ENCODE measurements at regions not wholly inside any gene's neighbourhood (a gene's known extent, or its start where the extent isn't known, plus 50 kb on each side); places are given as distances from the start of the nearest gene placed in this dataset.
"Not testable (repeated sequence)": the region's sequence is repeated elsewhere in the genome, so short reads cannot be mapped to it uniquely, and the experiment has no call there.

DNA sequence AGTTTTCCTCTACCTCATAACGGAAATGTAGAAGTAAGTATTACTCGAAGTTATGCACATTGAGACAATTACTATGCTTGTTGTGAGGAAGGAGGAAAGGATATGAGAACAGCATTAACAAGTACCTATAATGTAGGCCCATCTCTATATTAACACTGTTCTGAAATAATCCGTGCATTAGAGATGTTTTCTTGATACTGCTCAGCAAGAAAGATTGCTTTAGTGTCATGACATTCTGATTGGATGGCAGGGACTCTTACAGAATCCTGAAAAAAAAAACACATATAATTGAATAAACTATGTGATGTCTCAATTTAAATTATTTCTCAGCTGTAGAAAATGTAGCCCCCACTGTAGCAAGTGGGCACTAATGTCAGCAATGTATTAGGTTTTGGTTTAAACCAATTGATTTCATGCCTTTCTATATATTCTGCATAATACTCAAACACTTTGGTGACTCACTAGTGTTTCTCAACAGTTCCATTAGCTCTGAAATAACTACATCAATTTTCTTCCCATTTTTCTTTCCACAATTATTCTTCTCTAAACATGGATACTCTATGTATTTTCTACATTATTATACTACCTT lies 598.3 kb upstream of the BCHE start:
- DNase-seq, result no peak

- DNase-seq, result no peak
Measured at GRCh38 chr3:166433060-166433459, 595.8 kb upstream of the BCHE start.

DNA sequence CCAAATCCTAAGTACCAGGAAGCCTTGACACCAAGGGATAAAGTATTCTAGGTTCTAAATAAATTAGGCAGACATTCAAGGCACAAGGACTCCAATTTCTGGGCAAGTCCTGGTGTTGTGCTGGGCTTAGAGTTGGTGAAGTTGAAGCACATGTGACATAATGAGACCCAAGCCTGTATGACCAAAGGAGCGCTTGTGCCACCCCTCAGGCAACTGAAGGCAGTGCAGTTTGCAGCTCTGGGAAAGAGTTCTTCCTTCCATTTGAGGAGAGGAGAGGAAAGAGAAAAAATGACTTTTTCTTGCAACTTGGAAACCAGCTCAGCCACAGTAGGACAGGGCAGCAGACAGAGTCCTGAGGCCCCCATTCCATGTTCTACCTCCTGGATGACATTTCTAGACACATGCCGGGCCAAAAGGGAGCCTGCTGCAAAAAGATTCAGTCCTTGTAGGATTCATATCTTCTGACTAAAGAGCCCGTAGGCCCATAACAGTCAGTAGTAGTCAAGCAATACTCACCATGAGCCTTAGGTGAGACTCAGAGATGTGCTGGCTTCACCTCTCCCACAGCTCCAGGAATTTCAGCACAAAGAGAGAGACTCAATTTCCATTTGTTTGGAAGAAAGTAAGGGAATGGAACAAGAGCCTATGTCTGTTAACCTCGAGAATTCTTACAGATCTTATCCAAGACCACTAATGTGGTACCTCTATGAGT lies 588.8 kb upstream of the BCHE start:
- no peak for DNase-seq

GRCh38 chr3:166425021-166425420 lies 587.8 kb upstream of the BCHE start:
- no peak for DNase-seq

DNA sequence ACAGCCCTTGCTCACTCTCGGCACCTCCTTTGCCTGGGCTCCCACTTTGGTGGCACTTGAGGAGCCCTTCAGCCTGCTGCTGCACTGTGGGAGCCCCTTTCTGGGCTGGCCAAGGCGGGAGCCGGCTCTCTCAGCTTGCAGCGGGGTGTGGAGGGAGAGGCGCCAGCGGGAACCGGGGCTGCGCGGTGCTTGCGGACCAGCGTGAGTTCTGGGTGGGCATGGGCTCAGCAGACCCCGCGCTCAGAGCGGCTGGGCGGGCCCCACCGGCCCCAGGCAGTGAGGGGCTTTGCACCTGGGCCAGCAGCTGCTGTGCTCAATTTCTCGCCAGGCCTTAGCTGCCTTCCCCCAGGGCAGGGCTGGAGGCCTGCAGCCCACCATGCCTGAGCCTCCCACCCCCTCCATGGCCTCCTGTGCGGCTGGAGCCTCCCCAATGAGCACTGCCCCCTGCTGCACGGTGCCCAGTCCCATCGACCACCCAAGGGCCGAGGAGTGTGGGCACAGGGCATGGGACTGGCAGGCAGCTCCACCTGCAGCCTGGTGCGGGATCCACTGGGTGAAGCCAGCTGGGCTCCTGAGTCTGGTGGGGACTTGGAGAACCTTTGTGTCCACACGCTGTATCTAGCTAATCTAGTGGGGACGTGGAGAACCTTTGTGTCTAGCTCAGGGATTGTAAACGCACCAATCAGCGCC lies 586.7 kb upstream of the BCHE start:
- not testable (repeated sequence) for DNase-seq

- no peak for DNase-seq
Measured at GRCh38 chr3:166422556-166422955, 585.3 kb upstream of the BCHE start.

DNA sequence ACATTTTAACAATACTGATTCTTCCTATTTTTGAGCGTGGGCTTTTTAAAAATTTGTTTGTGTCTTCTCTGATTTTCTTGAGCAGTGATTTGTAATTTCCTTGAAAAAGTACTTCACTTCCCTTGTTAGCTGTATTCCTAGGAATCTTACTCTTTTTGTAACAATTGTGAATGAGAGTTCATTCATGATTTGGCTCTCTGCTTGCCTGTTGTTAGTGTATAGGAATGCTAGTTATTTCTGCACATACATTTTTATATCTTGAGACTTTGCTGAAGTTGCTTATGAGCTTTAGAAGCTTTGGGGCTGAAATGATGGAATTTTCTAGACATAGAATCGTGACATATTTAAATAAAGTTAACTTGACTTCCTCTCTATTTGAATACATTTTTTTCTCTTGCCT lies 582.8 kb upstream of the BCHE start:
- no peak for DNase-seq

GRCh38 chr3:166405896-166406295 lies 568.7 kb upstream of the BCHE start:
- no peak for DNase-seq

- no peak for DNase-seq
Measured at GRCh38 chr3:166405465-166405864, 568.2 kb upstream of the BCHE start.

DNA sequence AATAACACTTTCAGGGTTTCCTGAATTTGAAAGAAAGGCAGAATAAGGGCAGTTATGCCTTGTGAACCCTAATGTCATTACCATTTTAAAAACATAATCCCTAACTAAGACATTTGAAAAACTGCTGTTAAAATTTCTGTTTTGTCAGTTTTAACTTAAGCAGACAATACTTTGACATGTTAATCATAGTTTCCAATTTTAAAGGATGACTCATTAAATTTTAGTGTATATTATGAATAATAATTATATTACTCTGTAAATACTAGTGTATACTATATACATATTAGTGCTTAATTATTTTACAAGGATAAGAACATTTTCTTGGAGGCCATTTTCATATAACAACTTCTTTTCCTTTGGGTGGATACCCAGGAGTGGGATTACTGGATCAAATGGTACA lies 553.1 kb upstream of the BCHE start:
- DNase-seq, result no peak

DNA sequence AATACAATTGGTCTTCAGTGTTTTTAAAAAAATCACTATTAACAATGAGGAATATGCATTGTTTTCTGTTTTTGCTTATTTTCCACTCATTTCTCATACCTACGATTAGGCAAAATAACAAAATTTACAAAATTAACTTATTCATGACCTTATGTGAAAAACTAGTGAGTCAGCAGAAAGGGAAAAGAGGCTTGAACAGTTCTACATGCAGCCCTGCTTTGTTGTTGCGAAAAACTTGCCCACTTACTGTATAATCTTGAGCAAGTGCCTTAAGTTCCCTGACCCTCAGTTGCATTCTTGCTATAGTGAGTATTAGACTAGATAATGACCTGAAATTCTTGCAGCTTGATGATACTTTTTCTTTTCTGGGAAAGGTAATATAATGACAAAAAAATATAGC lies 551.1 kb upstream of the BCHE start:
- no peak for DNase-seq

- DNase-seq, result no peak
Measured at GRCh38 chr3:166372571-166373106, 535.4 kb upstream of the BCHE start.

DNA sequence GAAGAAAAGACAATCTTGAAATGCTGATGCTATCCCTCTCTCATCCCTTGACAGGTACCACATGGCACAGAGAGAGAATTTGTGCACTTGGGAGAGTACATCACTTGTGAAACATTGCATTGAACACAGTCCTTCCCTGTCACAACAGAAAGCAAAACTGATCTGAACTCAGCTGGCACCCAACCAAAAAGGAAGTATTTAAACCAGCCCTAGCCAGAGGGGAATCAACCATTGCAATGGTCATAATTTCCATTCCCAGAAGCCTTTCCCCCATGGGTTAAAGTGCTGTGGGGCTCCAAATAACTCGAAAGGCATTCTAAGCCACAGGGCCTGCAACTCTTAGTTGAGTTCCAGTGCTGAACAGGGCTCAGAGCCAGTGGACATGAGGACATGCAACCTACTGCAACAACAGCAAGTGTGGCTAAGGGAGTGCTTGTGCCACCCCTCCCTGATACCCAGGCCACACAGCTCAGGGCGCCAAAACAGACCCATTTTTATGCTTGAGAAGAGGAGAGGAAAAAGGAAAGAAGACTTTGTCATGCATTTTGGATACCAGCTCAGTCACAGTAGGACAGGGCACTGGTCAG lies 530.8 kb upstream of the BCHE start:
- DNase-seq, result no peak

DNA sequence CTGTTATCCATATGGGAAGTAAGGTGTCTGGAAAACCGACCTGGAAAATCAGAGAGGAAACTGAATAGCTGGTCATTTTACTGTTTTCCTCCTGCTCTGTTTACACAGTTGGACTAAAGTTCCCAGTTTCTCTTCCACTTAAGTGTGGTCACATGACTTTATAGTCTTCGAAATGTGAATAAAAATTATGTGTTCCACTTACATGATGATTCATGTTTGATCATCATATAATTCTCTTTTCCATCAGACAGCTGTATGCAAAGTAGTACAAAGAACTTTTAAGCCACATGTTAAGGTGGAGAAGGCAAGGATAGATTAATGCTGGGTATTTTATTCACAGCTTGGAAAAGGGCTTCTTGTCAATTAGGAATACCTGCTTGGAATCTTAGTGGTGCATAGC lies 525.5 kb upstream of the BCHE start:
- no peak for DNase-seq

DNA sequence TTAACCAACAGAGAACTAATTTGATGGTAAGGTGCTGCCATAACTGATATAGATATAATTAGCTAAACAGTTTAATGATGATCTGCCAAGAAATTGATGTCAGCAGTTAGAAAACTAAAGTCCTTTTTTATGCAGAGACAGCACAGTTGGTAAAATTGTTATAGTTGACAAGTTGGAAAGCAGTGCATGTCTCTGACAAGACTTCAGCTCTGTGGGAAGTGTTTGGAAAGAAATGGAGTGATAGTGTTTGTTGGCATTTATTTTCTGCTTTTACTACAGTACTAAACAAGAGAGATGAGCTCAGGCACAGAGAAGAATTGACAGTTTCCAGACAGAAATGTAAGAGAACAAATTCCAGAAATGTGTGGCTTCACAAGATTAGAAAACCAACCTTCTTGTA lies 523.5 kb upstream of the BCHE start:
- DNase-seq, result no peak

GRCh38 chr3:166351461-166351860 lies 514.2 kb upstream of the BCHE start:
- no peak for DNase-seq

- no peak for DNase-seq
Measured at GRCh38 chr3:166340604-166341266, 503.5 kb upstream of the BCHE start.

DNA sequence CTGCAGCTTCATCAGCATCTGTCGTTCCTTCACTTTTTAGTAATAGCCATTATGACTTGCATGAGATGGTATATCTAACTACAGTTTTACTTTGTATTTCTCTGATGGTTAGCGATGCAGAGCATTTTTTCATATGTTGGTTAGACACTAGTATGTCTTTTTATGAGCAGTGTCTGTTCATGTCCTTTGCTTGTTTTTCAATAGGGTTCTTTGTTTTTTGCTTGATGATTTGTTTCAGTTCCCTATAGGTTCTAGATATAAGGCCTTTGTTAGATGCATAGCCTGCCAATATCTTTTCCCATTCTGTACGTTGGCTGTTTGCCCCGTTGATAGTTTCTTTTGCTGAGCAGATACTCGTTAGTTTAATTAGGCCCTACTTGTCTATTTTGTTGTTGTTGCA lies 487.2 kb upstream of the BCHE start:
- DNase-seq, result no peak

- no peak for DNase-seq
Measured at GRCh38 chr3:166322391-166322790, 485.2 kb upstream of the BCHE start.

- DNase-seq, result no peak
Measured at GRCh38 chr3:166307756-166308350, 470.6 kb upstream of the BCHE start.

DNA sequence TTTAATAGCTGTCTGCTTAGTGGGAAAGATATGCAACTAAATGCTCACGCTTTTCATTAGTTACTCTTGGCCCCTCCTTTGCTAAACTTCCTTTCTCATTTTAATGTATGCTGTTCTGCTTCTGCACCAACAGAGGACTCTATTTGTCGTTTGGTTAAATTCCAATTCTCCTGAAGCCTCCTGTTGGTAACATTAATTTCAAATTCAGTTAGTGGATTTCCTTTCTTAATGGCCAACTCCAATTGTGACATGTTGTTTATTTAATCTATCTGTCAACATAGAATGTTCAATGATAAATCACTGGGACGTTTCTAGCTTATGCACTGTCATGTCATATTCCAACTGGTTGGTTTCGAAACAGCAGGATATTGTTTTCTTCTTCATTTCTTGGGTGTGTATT lies 467.4 kb upstream of the BCHE start:
- no peak for DNase-seq

GRCh38 chr3:166303681-166304080 lies 466.5 kb upstream of the BCHE start:
- DNase-seq, result no peak

DNA sequence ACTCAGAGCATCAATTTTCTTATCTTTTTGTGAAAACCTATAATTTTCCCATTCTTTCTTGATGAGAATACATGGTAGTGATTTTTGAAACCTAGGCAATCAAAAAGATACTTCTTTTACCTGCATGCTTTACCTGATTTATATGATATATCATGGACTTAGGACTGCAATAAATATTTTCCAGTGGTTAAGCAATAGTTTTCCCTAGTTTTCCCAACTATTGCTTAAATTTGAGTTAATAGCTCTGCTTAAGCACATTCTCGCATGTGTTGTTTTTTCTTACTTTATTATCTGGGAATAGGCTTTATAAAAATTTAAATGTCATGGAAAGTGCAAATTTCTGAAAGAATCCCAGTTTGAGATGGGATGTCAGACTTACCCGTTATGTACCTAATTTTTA lies 465.1 kb upstream of the BCHE start:
- no peak for DNase-seq
